HT1080 (cell line): ENCODE measurements at regions not wholly inside any gene's neighbourhood (a gene's known extent, or its start where the extent isn't known, plus 50 kb on each side); places are given as distances from the start of the nearest gene placed in this dataset.

Experiments
- DNase-seq: peaks from one replicate; pipeline ENCODE4 v3.0.0-alpha.2; 2015; ENCODE audit warnings: low read depth

DNA sequence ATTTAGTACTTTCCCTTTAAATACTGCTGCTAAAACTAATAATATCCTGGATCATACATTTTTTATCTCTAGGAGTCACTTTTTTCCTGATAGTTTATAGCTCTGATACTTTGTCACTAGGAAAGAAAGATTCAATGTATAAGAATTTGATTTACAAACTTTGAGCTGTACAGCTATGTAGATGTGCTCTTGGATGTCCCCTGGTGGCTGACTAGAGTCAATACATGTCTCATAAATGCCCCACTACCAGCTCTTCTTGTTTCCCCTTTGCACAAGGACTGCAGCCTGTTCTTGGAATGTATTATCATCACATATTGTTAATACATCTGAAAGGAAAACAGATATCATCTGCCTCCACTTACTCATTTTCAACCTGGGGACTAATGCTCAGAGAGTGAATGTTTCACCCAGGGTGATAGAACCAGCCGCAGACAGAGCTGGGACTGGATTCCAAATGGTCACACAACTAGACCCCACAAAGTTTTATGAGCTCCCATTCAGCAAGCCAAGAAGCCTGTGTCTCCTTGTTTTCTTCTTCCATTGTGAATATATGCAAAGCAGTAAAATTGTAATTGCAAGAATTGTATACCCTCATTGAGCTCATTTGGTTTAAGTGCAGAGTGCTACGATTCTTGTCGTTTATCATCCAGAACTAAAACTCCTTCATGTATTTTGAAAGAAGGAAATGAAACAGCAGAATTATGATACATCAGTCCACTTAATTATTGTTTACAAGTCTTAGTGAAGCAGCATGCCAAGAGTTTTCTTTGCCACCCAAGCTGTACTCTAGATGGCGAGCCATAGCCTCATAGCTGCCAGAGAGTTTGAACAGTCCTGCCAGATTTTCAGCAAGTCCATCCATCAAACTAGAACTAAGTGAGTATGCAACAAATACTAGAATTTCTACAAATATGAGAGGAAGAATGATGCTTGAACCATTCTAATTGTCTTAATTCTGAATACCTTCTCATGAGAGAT lies 261.6 kb upstream of the LMCD1 start:
- DNase-seq: peak; percentile 36

GRCh38 chr3:8246070-8246469 lies 255.6 kb upstream of the LMCD1 start:
- DNase-seq: no peak

DNA sequence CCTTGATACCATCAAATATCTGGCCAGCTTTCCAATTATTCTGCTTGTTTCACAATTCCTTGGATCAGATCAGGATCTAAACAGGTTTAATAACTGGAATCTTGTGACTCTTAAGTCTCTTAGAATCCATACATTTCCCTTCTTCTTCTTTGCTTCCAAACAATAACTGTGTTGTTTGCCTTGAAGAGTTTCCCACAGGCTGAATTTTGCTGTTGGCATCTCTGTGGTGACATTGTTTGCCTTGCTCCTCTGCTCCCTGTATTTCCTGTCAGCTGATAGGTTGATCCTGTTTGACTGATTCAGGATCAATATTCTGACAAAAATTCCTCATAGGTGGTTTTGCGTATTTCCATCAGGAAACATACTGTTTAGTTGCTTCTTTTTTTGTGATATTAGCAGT lies 248.4 kb upstream of the LMCD1 start:
- DNase-seq: no peak

DNA sequence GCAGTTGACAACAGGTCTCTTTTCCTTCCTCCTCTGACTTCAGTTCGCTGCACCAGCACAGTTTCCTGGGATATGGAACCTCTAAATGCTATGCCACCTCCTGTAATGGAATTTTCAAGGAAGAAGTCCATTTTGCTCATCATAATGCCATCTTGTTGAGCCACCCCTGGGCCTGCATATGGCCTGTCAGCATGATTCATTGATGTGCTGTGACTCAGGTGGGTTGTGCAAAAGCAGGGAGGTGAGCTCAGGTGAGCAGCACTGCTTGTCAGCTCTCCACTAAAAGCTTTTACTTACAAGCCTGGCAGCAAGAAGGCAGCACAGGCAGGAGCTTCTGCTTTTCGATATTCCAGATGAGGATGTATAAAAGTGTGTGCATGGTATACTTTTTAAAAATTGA lies 247.1 kb upstream of the LMCD1 start:
- no peak for DNase-seq

- no peak for DNase-seq
These were observed 245.9 kb upstream of the LMCD1 start for GRCh38 chr3:8255725-8256124.

DNA sequence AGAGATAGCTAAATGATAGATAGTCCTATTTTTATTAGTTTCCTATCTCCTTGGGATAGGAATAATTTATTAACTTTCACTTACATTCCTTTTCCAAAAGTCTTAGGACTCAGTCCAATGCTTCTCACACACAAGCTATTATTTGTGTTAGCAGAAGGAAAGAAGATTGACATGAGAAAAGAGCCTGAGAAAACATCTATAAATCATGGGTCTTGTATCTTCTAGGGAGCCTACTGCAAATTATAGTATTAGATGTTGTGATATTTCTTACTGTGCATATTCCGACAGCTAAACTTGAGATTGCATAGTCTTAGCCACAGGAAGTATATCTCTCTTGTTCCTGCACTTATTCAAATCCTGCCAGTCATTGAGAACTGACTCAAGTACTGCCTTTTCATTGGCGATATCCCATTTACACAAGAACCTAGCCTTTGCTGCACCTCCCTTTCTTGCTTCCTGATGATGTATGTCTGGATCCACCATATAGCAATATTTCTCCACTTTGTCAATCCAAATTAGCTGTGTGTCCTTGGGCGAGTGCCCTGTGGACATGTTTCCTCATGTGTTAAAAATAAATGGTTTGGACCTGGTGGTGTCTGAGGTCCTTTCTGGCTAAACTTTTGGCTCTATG lies 245.1 kb upstream of the LMCD1 start:
- no peak for DNase-seq

GRCh38 chr3:8261018-8261417 lies 240.6 kb upstream of the LMCD1 start:
- DNase-seq: no peak

DNA sequence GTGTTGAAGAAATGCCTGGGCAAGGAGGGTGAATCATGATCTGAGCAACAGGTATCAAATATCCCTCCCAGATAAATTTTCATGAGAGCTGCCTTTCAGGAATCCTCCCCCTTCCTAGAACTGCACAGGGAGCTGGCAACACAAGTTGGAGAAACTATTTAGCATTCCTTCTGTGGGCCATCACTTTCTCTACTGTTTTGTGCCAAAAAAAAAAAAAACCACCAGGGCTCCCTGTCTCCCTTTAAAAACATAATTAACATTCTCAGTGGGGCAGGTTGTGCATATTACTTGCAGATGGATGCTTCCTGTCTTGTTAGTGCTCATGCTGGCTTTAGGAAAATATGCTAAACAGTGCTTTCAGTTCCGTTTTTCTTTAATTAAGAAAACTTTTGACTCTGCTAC lies 234.9 kb upstream of the LMCD1 start:
- DNase-seq: peak; percentile 69

- no peak for DNase-seq
These were observed 228.1 kb upstream of the LMCD1 start for GRCh38 chr3:8273479-8273878.

DNA sequence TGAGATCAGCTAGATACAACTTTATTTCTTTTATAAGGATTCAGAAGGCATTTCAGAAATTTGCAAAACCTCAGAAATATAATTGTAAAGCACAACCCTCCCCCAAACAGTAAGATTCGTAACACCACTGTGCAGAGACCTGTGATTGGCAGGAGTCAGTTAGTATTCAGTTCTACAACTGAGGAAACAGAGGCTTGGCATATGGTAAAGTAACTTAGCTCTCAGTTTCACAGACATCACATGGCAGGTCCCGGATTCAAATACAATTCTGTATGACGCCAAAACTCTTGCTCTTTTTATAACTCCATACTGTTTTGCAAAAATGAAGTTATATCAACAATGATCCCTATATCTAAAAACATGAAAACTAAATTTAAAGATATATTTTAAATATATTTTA lies 225.6 kb upstream of the LMCD1 start:
- DNase-seq: no peak

- DNase-seq: no peak
These were observed 225.1 kb upstream of the LMCD1 start for GRCh38 chr3:8276506-8276905.

- peak; percentile 32 for DNase-seq
These were observed 223.2 kb upstream of the LMCD1 start for GRCh38 chr3:8278448-8278847.

GRCh38 chr3:8279476-8279875 lies 222.1 kb upstream of the LMCD1 start:
- DNase-seq: no peak

DNA sequence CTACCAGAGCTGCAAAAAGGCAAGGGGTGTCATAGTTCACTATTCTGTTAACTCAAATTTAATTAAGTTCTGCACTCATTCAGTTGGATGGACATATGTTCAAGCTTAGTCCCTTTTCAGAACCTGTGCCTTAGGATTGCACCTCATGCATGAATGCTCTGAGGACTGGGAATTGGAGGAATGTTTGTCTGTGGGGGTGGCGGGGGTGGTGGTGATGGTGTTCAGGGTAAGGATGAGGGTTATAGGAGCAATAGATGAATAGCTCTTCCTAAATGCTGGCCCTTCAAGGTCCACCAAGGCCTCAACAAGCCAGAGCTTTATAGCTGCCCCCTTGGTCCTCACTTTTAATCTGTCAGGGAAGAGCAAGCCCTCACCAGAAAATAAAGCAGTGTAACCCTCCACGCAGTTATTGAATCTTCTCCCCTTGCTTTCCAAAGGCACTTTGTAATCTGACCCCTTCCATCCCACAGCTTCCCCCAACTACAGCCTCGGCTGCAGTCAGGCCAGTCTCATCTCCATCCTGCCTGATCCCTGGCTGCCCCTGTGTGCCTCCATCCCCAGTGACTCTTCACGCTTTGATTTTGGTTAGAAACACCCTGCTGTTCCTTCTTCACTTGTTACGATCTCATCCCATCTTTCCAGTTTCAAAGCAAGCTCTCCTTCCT lies 221.6 kb upstream of the LMCD1 start:
- DNase-seq: no peak

DNA sequence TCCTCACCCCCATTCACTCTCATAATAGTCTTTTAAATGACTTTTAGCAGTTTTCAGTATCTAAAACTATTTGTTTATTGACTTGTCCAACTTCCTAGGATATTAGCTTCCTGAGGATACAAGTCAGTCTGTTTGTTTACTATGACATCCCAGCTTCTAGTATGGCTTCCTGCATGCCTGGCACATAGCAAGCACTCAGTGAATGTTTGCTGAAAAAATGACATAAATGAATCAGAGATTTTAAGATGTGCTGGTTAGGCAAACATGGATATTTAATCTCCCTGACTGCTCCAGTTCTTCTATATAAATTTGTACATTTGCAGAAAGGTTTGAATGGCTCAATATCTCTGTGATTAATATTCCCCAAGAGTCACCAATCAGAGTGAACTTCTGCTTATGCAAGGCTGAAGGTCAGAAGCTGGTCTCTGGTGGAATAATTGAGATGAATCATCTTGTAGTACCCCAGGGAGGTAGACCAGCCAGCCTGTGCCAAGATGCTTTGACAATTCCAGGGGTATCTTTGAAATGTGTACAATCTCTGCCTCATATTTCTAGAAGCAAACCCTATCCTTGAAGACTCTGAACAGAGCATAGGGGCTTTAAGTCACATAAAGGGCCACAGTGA lies 219.0 kb upstream of the LMCD1 start:
- DNase-seq: no peak

DNA sequence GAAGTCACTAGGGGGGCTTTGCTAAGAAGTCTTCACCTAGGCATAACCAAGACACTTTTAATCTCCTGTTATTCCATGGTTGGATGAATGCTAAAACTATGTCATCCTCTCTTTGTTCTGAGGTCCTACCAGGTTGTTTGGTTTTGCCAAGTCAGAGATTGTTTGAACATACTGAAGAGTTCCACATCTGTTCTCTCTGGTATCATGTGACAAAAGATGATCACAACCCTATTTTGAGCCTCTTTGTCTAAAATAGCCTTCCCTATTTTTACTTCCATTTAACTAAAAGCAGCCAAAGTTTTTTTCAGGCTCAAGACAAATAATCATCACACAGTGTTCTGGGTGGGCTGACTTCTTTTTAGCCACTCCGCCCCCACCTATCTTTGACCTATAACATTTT lies 218.4 kb upstream of the LMCD1 start:
- DNase-seq: no peak

DNA sequence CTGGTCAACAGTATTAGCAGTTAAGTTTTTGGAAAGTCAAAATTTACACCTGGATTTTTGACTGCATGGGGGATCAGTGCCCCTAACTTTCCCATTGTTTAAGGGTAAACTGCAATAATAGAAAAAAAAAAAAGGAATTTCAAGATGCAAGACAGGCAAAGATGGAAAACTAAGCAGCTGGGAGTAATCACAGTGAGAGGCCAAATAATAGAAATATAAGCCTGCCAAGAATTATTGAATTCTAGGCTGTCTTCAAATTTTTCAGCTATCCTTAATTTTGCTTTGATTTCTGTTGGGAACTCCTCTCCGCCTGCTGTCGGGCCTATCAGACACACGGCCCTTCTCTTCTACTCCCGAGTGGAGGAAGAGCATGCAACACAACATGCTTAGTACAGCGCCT lies 215.5 kb upstream of the LMCD1 start:
- no peak for DNase-seq

- DNase-seq: no peak
These were observed 214.9 kb upstream of the LMCD1 start for GRCh38 chr3:8286749-8287148.

- DNase-seq: no peak
These were observed 211.0 kb upstream of the LMCD1 start for GRCh38 chr3:8290611-8291010.

DNA sequence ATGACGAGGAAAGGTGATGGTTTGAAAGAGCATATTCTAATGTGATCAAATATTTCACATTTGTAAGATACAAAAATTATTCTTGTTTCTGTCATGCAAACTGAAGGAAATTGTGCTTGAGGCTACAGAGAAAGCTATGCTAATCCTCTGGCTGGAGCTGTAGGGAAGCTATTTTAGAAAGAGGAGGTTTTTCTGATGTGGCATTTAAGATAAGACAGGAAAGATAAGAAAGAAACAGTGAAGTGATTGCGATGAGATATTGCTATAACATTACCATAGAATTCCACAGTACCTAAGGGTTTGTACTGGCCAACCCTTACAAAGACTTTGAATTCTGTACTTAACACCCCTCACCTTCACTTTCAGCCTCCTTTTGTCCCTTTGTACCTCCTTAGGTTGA lies 205.2 kb upstream of the LMCD1 start:
- no peak for DNase-seq

DNA sequence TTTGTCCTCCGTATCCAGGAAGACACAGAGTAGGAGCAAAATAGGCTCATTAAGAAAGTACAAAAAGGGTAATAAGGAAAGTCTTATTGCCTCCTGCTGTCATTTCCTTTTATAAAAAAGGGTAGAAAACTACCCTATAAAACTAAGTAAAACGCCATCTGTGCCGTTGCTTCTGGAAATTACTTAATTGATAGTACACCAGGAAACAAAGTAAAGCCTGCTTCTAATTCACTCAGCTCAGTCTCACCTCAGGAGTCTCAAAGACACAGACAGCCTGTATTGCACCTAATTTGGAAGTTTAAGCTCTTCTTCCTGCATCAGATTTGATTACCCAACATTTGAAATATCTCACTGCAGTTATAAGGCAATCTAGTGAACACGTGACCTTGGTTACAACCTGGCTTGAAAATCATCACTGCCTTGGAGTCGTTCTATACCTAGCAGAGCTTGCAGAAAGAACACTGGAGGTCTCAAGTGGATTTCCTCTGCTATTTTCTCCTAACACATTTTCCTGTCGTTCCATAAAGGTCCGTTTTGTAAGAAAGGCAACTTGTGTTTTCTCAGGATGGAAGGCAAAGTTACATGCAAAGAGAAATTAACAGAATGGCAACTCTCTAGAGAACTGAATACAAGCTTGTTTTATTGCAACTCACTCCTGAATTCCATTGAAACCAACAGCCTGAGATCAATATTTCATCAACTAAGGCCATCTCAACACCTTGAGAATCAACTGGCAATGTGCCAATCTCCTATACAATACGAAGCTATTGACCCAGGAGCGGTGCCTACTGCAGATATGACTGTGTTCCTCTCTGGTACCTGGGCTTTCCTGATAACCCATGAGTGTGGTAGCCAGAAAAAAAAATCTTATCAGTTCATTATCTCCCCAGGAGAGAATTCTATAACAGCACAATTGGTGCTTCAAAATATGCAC lies 203.3 kb upstream of the LMCD1 start:
- DNase-seq: no peak
